B cell (primary cell): ENCODE measurements at regions not wholly inside any gene's neighbourhood (a gene's known extent, or its start where the extent isn't known, plus 50 kb on each side); places are given as distances from the start of the nearest gene placed in this dataset.

Experiments used
- CTCF ChIP-seq: fragments of 200-600 bp; IDR thresholded peaks from one replicate; pipeline ENCODE4 v1.8.0; 2022; ENCODE audit warnings: antibody characterized with exemption, mild to moderate bottlenecking
- EZH2 ChIP-seq: IDR thresholded peaks from 2 replicates; pipeline ENCODE4 v1.6.1; 2012; ENCODE audit warnings: borderline replicate concordance, low read depth, mild to moderate bottlenecking, moderate library complexity, low read length; ENCODE audit not compliant: insufficient read depth, poor library complexity, severe bottlenecking

DNA sequence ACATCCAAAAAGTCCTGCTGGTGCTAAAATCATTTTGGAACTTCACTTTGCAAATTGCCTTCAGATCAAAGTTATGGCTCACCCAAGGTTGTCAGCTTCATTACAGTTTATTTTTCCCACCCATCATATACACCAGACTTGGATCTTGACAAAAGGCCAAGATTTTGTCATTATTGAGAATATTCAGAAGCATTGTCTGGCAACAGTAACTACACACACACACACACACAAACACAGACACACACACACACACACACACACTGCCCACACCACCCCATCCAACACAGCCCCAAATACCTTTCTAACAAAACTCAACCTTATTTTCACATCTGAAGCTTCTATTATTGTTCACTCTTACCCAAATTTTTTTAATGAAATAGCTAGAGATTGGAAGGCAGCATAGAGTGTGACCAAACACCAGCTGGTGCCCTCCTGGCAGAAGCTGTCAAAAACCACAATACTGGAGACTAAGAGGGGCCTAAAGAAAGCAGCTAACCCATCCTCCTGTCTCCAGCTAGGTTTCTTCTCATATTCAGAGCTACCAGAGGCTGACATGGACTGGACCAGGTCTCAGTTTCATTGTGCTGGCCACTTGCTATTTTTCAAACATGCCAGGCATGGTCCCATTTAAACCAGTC, 139.1 kb upstream of the ZC3H11B start:
- TF ChIP-seq CTCF (no peak), EZH2 (no peak)
